ENCODE measurements at regions not wholly inside any gene's neighbourhood (a gene's known extent, or its start where the extent isn't known, plus 50 kb on each side); places are given as distances from the start of the nearest gene placed in this dataset.
"Not testable (repeated sequence)": the region's sequence is repeated elsewhere in the genome, so short reads cannot be mapped to it uniquely, and the experiment has no call there.

GRCh38 chr3:21898316-21898715 lies 147.3 kb upstream of the ZNF385D start:
- no peak for DNase-seq

GRCh38 chr3:21901484-21901883 lies 150.5 kb upstream of the ZNF385D start:
- DNase-seq = no peak

GRCh38 chr3:21902956-21903355 lies 151.9 kb upstream of the ZNF385D start:
- no peak for DNase-seq

GRCh38 chr3:21909096-21909495 lies 158.1 kb upstream of the ZNF385D start:
- no peak for DNase-seq

- DNase-seq = no peak
Observed at GRCh38 chr3:21912711-21913110, 161.7 kb upstream of the ZNF385D start.

GRCh38 chr3:21913791-21914190 lies 162.8 kb upstream of the ZNF385D start:
- peak; percentile 1 for DNase-seq

- peak; percentile 2 for DNase-seq
Observed at GRCh38 chr3:21914451-21914850, 163.4 kb upstream of the ZNF385D start.

GRCh38 chr3:21919383-21919782 lies 168.4 kb upstream of the ZNF385D start:
- DNase-seq = no peak

- DNase-seq = no peak
Observed at GRCh38 chr3:21920421-21920861, 169.4 kb upstream of the ZNF385D start.

GRCh38 chr3:21923156-21923555 lies 172.1 kb upstream of the ZNF385D start:
- DNase-seq = not testable (repeated sequence)

- DNase-seq = no peak
Observed at GRCh38 chr3:21927261-21927660, 176.3 kb upstream of the ZNF385D start.

- DNase-seq = no peak
Observed at GRCh38 chr3:21934591-21934990, 183.6 kb upstream of the ZNF385D start.

GRCh38 chr3:21936207-21936606 lies 185.2 kb upstream of the ZNF385D start:
- DNase-seq = no peak

GRCh38 chr3:21938267-21938681 lies 187.3 kb upstream of the ZNF385D start:
- peak; percentile 5 for DNase-seq

GRCh38 chr3:21942328-21942727 lies 191.3 kb upstream of the ZNF385D start:
- DNase-seq = peak; percentile 64

GRCh38 chr3:21944251-21944650 lies 193.2 kb upstream of the ZNF385D start:
- DNase-seq = no peak

- no peak for DNase-seq
Observed at GRCh38 chr3:21952856-21953255, 201.8 kb upstream of the ZNF385D start.

GRCh38 chr3:21954709-21955108 lies 203.7 kb upstream of the ZNF385D start:
- DNase-seq = no peak

GRCh38 chr3:21955406-21955805 lies 204.4 kb upstream of the ZNF385D start:
- no peak for DNase-seq

GRCh38 chr3:21960033-21960432 lies 209.0 kb upstream of the ZNF385D start:
- DNase-seq = no peak

GRCh38 chr3:21962456-21962855 lies 211.4 kb upstream of the ZNF385D start:
- peak; percentile 5 for DNase-seq

- DNase-seq = not testable (repeated sequence)
Observed at GRCh38 chr3:21966457-21966856, 215.4 kb upstream of the ZNF385D start.

- DNase-seq = peak; percentile 8
Observed at GRCh38 chr3:21979706-21980105, 228.7 kb upstream of the ZNF385D start.

- DNase-seq = peak; percentile 5
Observed at GRCh38 chr3:21989341-21990042, 238.5 kb upstream of the ZNF385D start.

- no peak for DNase-seq
Observed at GRCh38 chr3:21991061-21991460, 240.1 kb upstream of the ZNF385D start.
